HG02759 (cell line): ENCODE measurements at regions not wholly inside any gene's neighbourhood (a gene's known extent, or its start where the extent isn't known, plus 50 kb on each side); places are given as distances from the start of the nearest gene placed in this dataset.
A peak's percentile ranks its signal among the peaks of the same experiment; 100 is the strongest.
"Not testable (repeated sequence)": the region's sequence is repeated elsewhere in the genome, so short reads cannot be mapped to it uniquely, and the experiment has no call there.

Experiments
- ATAC-seq: cut with Tn5 transposase; IDR thresholded peaks from one replicate; pipeline ENCODE4 v1.9.1; 2021; ENCODE audit warnings: mild to moderate bottlenecking, moderate library complexity; ENCODE audit not compliant: unreplicated experiment

DNA sequence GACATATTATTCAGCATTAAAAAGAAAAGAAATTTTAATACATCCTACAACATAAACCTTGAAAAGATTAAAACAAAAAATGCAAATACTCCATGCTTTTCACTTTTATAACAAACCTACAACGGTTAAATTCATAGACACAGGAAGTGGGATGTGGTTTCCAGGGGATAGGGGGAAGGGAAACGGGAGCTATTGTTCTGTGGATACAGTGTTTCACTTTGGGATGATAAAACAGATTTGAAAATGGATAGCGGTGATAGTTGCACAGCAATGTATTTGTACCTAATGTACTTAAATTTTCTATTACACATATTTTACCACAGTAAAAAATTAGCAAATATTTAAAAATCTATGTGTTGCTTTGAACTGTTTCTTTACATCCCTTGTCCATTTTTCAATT, 368.0 kb downstream of the CDY2B start:
- not testable (repeated sequence) for ATAC-seq

DNA sequence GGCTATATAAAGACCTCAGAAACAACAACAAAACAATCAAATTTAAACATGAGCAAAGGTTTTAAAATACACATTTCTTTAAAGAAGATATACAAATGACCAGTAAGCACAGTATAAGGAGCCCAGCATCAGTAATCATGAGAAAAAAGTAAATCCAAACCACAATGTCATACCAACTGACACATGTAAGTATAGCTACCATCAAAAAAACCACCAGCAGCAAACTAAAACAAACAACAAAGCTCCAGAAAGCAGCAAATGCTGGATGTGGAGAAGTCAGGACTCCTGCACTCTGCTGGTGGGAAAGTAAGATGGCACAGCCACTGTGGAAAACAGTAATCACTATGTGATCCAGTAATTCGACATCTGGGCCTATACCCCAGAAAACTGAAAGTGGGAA, 368.5 kb downstream of the CDY2B start:
- not testable (repeated sequence) for ATAC-seq

DNA sequence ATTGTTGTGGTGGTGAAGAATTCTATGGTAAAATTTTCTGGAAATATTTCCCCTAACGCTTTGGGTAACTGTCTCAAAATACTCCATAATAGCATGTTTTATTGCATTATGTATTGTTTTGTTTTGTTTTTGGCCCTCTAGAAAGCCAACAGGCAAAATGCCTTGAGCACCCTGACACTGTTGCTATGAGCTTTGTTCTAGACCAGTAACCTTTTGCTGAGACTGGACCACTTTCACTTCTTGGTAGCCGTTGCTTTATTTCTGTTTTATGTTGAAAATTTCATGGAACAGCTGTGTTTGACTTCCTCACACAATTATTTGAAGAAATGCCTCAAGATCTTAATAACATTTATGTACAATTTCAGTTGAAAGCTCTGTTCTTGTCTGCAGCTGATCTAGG, 374.2 kb downstream of the CDY2B start:
- ATAC-seq, result not testable (repeated sequence)

DNA sequence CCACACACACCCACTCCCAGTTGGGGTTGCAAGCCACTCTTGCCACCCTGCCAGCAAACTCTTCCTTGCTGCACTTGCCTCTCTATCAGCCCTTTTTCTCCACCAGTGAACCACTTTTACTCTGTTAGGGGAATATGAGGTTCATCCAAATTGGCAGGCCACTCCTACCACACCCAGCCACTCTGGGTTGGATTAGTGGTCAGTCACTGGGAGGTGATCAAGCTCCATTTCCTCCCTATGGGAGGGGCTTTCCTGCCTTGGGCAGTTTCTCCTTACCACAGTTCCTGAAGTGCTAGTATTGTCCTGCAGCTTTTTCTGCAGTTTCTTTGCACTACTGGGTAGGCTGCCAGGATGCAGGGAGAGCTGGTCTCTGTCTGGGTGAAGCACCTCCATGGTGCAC, 395.3 kb downstream of the CDY2B start:
- ATAC-seq, result not testable (repeated sequence)

DNA sequence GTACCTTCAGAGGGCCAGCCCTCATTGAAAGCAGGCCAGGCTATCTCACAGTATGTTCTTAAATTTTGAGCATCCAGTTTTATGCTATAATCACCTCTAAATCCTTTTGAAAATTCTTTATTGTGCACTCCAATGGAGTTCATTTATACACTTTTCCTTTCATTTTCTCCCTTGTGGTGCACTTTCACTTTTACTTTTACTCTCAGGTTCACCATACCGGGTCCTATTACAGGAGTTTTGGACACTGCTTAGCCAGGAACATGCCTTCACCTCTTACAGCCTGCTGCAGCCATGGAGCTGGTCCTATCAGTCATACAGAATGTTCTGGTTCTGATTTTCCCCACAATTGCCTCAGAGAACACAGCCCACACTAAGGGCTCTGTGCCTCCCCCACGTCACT, 395.9 kb downstream of the CDY2B start:
- ATAC-seq, result peak; percentile 77

DNA sequence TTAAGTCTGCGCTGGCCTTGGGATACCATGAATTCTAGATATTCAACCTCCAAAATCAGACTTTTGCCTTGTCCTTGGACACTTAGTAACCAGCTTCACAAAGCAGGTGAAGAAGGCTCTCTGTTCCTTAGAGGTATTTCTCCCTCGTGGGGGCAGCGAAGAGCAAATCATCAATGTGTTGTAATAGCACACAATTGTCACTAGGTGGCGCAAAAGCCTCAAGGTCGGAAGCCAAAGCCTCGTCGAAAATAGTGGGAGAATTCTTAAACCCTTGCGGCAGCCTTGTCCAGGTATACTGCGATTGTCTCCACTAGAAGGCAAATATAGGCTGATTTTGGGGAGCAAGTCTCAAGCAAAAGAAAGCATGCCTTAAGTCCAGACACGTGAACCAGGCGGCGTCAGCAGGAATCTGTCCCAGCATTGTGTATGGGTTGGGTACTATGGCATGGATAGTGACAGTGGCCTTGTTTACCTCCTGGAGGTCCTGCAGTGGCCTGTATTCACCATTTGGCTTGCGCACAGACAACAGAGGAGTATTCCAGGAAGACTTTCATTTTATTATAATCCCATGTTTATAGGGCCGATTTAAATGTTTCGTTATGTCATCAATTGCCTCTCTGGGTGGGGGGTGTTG, 398.5 kb downstream of the CDY2B start:
- ATAC-seq, result peak; percentile 57

DNA sequence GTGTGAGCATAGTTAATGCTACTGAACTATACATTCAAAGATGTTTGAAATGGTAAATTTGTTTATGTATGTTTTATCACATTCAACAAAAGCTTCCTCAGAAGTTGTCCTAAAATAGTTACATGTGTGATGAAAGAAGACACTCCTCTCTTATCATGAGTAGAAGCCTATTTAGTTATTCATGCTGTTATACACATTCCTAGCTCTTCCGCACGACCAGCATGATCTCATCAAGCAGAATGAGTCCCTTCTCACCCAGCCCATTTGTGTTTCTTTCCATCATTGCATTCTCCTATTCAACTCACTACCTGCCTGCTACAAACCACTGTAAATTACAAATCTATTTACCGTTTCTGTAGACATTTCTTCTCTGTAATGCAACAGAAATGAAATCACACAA, 408.0 kb downstream of the CDY2B start:
- not testable (repeated sequence) for ATAC-seq

DNA sequence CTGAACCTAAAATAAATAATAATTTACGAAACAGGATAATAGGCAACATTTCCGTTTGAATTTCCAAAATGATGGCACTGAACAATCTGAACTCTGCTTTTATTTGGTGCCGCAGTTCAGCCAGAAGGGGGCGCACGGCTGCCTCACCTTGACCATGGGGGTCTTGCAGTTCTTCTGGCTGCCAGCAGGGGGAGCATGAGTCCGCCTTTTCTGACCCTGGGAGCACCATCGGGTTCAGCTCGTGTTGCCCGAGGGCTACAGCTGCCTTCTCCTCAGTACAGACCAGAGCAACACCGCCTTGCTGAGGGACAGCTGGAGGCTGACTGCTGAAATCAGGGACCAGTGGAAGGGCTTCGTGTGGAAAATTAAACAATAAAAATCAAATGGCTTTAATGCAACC, 420.3 kb downstream of the CDY2B start:
- peak; percentile 98 for ATAC-seq

DNA sequence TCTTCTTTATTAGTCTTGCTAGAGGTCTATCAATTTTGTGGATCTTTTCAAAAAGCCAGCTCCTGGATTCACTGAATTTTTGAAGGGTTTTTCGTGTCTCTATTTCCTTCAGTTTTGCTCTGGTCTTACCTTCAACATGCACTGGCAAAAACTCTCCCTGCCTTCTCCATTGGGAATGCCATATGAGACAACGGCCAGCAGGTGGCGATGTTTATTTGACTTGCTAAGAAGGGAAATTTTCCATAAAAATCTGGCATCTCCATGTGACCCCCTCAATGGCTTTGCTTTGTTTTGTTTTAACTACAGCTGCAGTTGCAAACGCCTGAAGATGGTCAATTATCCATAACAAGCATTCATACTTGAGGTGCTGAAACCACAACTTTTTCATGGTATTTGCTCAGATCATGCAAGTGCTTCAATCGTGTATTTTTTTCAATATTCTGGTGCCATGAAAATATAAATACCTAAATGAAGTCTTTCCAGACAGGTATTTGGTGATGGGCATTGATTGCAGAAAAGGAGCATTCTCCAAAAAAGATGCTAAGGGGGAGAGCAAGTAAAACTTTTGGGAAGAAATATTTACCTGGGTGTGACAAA, 449.4 kb downstream of the CDY2B start:
- ATAC-seq, result no peak

DNA sequence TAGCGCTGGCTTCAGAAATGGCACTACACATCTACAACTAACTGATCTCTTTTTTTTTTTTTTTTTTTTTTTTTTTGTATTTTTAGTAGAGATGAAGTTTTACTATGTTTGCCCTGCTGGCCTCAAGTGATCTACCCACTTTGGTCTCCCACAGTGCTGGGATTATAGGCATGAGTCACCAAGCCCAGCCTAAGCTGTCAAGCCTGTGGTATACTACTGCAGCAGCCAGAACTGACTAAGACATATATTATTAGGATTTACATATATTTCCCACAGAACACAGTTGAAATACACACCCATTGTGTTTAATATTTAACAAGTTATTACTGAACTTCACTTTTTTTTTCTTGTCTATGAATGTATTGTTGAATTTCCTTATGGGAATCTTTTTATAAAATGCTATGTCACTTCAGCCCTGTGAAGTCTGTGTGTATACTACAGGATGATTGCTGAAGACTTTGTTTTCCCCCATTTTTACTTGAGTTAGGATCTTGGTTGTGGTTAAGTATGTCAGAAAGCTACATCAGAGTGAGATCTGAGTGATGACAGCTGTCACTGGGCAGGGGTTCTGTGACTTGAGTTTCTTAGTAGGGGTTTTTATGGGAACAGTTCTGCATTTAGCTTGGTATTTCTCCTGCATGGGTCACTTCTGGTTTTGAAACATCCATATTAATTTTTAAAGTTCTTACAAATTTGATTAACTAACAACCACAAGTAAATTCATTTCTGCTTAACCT, 481.5 kb downstream of the CDY2B start:
- peak; percentile 49 for ATAC-seq

DNA sequence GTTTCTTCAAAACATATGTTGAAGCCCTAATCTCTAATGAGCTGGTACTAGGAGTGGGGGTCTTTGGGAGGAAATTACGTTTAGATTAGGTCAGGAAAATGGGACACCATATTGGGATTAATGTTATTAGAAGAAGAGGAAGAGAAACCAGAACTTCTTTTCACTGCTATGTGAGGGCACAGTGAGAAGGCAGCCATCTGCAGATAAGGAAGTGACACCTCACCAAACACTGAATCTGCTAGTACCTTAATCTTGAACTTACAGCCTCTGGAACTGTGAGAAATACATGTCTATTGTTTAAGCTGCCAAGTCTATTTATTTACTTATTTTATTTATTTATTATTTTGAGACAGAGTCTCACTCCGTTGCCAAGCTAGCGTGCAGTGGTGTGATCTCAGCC, 482.4 kb downstream of the CDY2B start:
- ATAC-seq, result no peak

DNA sequence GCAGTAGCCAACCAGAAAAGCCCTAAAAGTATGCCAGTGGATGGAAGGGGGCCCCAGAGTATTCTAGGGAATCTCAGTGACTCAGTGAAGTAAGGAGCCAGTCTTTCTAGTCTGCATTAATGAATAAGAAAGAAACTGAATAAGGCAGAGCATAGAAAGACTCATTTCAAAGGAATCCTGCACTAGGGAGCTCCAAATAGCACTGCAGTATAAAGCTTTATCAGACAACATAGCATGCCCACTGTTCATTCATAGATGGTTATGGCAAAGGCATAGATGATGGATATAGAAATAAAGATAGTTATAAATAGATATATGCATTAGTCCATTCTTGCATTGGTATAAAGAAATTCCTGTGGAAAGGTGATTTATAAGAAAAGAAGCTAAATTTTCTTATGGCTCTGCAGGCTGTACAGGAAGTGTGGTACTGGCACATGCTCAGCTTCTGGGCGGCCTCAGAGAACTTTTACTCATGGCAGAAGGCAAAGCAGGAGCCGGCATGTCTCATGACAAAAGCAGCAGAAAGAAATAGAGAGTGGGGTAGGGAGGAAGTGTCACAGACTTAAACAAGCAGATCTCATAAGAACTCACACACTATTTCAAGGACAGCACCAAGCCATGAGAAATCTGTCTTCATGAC, 498.5 kb downstream of the CDY2B start:
- ATAC-seq, result no peak

DNA sequence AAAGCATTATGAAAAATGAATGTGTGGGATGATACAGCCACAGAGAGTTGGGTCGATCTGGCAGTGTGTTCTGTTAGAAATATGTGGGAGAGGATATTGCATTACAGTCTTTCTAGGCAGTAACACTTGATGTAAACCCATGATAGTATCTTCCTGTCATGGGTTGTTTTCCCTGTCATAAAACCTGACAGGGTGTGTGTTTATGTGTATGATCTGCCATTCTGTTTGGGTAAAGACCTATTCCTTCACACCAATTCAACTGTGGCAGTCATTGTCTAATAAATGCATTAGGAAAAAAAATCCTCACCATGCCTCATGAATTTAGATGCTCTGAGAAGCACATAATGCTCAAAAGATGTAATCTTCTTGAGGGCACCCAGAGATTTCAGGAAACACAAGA, 501.7 kb downstream of the CDY2B start:
- ATAC-seq, result no peak

DNA sequence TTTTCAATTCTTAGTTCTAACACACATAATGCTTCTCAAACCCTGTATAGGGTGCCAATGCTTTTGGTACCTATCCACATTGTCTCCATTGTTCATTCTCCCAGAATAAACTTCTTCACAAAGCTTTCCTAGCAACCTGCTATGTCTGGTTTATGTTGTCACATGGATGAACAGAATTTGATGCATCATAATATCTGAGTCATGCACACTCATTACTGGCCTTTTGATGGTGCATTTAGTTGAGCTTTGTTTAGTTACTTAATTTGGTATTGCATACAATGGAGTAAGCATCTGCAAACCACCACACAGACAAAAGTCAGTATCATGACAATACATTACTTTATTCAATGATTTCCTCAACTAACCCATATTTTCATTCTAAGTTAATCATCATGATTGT, 511.6 kb downstream of the CDY2B start:
- ATAC-seq, result no peak

DNA sequence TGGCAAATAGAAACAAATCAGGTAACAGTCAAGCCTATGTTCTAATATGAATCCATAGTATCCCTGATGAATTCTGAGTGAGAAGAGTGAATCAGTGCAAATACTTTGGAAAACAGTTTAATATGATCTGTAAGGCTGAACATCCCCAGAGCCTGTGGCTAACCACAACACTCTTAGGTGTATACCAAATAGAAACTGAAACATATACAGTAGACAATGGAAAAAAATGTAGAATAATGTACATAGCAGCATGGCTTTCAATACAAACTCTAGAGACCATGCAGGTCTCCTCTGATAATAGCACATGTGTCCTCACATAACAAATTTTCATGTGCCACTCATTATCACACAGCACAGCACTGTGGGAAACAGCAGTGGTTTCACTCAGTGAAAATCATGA, 513.6 kb downstream of the CDY2B start:
- ATAC-seq, result no peak

DNA sequence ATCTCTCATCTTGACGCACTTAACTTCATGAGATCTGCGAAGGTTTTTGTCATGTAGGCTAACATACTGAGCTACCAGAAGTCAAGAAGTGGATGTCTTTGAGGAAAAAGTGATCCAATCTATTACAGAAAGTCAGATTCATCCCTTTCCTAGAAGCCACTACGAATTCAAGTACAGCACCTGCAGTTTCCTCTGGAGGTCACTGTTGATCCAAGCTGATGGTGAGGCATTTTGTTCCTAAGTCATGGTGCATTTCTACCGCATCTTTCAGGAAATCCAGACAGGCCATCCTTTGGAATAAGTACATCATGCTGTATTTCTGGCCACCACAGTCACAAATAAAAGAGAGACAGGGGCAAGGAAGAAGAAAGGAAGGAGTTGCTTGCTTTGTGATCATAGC, 541.0 kb downstream of the CDY2B start:
- no peak for ATAC-seq

DNA sequence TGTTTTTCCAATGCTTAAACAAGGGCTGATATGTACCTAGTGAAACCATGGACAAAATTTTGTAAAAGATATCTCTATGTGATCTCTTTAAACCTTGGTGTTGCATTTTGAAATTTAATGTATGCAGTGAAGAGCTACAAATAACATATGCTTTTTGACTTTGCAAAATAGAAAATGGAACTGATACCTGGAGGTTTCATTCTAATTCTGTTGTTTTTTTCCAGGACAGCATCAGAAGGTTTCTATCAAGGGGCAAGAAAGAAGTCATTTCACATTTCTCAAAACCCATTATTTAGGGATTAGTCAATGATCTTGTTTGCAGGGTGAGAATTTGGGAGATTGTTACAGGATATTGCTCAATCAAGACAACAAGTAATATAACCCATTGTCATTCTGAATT, 549.3 kb downstream of the CDY2B start:
- no peak for ATAC-seq

DNA sequence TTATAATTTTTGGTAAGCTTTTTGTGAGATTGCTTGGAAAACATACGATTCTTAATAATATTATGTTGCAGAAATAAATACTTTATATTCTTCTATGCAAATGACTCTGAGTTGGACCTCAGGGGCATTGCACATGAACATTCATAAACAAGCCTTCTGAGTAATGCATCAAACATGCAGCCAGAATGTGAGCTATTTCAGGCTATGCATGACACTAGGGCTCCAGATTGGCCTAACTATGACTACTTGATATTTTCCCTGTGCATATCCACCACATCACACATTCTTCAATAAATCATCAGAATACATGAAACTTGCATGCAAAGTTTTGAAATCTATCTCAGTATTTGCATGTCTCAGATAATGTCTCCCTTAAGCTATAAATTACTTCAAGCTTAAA, 560.1 kb downstream of the CDY2B start:
- no peak for ATAC-seq

DNA sequence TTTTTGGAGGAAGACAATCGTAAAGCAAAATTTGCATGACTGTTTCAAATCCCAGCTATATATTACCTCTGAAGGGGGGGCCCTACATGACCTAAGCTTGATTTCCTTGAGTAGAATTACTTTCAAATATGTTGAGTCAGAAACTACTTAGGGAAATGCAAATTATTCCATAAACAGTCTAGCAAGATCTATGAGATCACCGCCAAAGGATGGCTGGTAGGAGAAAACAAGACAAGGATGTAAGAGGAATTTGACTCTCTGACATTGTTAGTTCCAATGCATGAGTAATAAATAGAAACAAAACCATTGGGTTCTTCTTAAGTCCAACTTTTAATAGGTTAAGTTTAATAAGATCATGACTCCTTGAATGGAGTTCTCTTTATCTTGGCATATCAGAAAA, 561.4 kb downstream of the CDY2B start:
- no peak for ATAC-seq

DNA sequence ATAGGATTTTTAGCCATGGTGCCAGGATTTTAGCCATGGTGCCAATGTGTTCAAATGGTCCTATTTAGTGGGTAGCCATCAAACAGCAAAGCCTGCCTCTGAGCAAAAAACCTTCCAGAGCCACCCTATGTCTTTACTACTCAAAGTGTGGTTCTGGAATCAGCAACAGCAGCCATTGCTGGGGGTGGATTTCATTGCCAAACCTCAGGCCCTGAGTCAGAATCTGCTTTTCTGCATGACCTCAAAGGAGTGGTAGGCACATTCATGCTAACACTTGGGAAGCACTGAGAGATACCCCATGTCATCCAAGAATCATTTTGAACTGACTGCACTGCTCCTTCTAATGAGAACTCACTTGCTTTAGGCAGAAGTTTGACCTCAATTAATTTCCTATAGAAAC, 603.0 kb downstream of the CDY2B start:
- no peak for ATAC-seq

DNA sequence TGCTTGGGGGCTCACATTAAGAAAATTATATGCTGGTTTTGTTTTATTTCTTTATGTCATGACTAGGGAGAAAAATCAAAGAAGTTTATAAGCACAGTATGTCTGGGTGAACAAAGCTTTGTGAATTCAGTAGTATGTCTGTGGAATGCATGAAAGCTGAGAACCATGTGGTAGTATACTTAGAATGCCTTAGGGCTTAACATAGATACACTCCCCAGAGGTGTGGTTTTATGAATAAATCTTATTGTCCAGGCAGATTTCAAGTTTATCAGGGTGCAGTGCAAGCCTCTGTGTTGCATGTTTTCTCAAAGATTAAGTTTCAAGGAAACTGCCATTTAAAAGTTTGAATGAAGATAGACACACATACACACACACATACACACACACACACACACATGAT, 620.5 kb downstream of the CDY2B start:
- no peak for ATAC-seq

DNA sequence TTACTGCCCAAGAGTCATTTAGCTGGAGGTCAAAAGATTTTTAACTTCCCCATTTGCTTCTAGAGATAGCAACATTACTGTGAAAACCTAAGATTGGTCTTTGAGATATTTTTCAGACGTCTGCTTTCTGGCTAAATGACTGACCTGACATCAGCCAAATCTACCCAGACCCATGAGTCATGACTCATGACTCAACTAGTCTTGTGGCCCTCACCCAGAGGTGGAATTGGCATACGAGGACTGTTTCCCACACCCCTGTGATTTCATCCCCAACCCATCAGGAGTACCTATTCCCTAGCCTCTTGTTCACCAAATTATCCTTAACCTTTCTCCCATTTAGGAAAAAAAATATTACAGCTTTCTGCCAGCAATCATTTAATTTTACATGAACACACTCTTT, 641.6 kb downstream of the CDY2B start:
- no peak for ATAC-seq
